Stimulated activated naive CD8-positive, alpha-beta T cell treated with anti-CD3 and anti-CD28 coated beads, Interleukin-15, Interleukin-2, amounts not matched to agents 100 ng/mL and 50 ng/mL, for 24 hours (primary cell): ENCODE measurements at regions not wholly inside any gene's neighbourhood (a gene's known extent, or its start where the extent isn't known, plus 50 kb on each side); places are given as distances from the start of the nearest gene placed in this dataset.

ENCODE experiments used
- H3K27ac Mint-ChIP-seq: one replicate; pipeline ENCODE4 v1.8.0; 2021; ENCODE audit warnings: mild to moderate bottlenecking, mixed read lengths
- H3K27me3 Mint-ChIP-seq: one replicate; pipeline ENCODE4 v1.8.0; 2021; ENCODE audit warnings: mixed read lengths
- H3K36me3 Mint-ChIP-seq: one replicate; pipeline ENCODE4 v1.8.0; 2021; ENCODE audit warnings: low read depth, mixed read lengths
- H3K4me1 Mint-ChIP-seq: one replicate; pipeline ENCODE4 v1.8.0; 2021; ENCODE audit warnings: low read depth, mixed read lengths
- H3K4me3 Mint-ChIP-seq: one replicate; pipeline ENCODE4 v1.8.0; 2021; ENCODE audit warnings: mild to moderate bottlenecking, mixed read lengths
- H3K9me3 Mint-ChIP-seq: one replicate; pipeline ENCODE4 v1.8.0; 2021; ENCODE audit warnings: mixed read lengths

DNA sequence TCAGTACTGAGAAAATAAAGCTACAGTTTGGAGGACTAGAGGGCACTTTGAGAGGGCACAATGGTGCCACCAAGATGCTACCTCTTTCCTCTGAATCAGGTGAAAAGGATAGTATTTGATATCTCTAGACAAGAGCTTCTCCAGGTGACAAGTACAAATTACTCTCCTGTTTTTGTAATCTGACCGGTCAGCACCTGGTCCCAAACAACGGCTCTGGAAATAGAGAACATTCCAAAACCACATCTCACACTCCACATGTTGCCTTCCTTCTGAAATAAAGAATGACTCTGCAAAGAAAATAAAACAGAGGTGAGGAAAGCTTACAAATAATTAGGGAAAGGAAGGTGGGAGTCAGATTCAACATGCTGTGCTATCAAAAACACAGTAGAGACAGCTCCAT is 51.3 kb upstream of the CITED2 start:
- H3K36me3 Mint-ChIP-seq: no peaks in the 10 kb centered on the region
- H3K9me3 Mint-ChIP-seq: no peaks in the 10 kb centered on the region
- H3K27ac Mint-ChIP-seq: no peak overlapping the region
- no peaks in the 10 kb centered on the region for H3K4me1 Mint-ChIP-seq
- no peaks in the 10 kb centered on the region for H3K27me3 Mint-ChIP-seq
- no peak overlapping the region for H3K4me3 Mint-ChIP-seq

- H3K9me3 Mint-ChIP-seq: no peaks in the 10 kb centered on the region
Observed at GRCh38 chr6:139423971-139424667, 49.7 kb upstream of the CITED2 start.

More at GRCh38 chr6:139423971-139424667, 49.7 kb upstream of the CITED2 start:
- H3K27me3 Mint-ChIP-seq: no peaks in the 10 kb centered on the region
- no peaks in the 10 kb centered on the region for H3K4me1 Mint-ChIP-seq
- H3K4me3 Mint-ChIP-seq: no peak overlapping the region
- no peaks in the 10 kb centered on the region for H3K36me3 Mint-ChIP-seq
- H3K27ac Mint-ChIP-seq: no peak overlapping the region
